OCI-LY7 (cell line): ENCODE measurements at regions not wholly inside any gene's neighbourhood (a gene's known extent, or its start where the extent isn't known, plus 50 kb on each side); places are given as distances from the start of the nearest gene placed in this dataset.

Experiments
- BruUV-seq: library from RNA; stranded (reverse); fragments of 400-500 nt; replicated peaks from 2 replicates; lab custom pipeline; 2021; lab: Mats Ljungman, UMichigan
- CTCF ChIA-PET: fragments of 300-600 bp; sonication (Branson Sonifier 250); formaldehyde crosslinking; loops from one replicate; lab custom pipeline; 2022; ENCODE audit warnings: antibody characterized with exemption; ENCODE audit not compliant: unreplicated experiment; lab: Charles Lee
- POLR2A ChIA-PET: fragments of 300-600 bp; sonication (Branson Sonifier 250); formaldehyde crosslinking; loops from one replicate; lab custom pipeline; 2022; ENCODE audit warnings: antibody characterized with exemption; lab: Charles Lee
- DNase-seq: peaks from one replicate; pipeline ENCODE4 v3.0.0-alpha.2; 2015; ENCODE audit warnings: low spot score
- H2AFZ ChIP-seq: fragments of 200-600 bp; sonication (generic), shearing (Covaris generic); 2 replicates; pipeline ENCODE4 v1.6.1; 2014; ENCODE audit warnings: mild to moderate bottlenecking, antibody characterized with exemption, low read length, moderate library complexity
- H3K27ac ChIP-seq: fragments of 200-600 bp; sonication (generic); 2 replicates; pipeline ENCODE4 v1.5.1; 2014; ENCODE audit warnings: mixed run types, low read depth, mild to moderate bottlenecking, moderate library complexity, low read length, inconsistent platforms; ENCODE audit not compliant: poor library complexity, severe bottlenecking
- H3K36me3 ChIP-seq: fragments of 200-600 bp; sonication (generic); 2 replicates; pipeline ENCODE4 v1.6.1; 2014; ENCODE audit warnings: mild to moderate bottlenecking, antibody characterized with exemption, low read length, moderate library complexity, mixed read lengths; ENCODE audit not compliant: insufficient read depth
- H3K4me1 ChIP-seq: fragments of 200-600 bp; sonication (generic); 2 replicates; pipeline ENCODE4 v1.5.1; 2014; ENCODE audit warnings: mild to moderate bottlenecking, low read length; ENCODE audit not compliant: insufficient read depth, poor library complexity, severe bottlenecking
- H3K4me2 ChIP-seq: fragments of 200-600 bp; sonication (generic); 2 replicates; pipeline ENCODE4 v1.6.1; 2014; ENCODE audit warnings: mild to moderate bottlenecking, low read length
- H3K4me3 ChIP-seq: fragments of 200-600 bp; sonication (generic); 2 replicates; pipeline ENCODE4 v1.5.1; 2014; ENCODE audit warnings: mild to moderate bottlenecking, low read depth, low read length; ENCODE audit not compliant: poor library complexity, severe bottlenecking
- H3K79me2 ChIP-seq: fragments of 200-600 bp; sonication (generic); 2 replicates; pipeline ENCODE4 v1.6.1; 2016; ENCODE audit warnings: low read depth, mild to moderate bottlenecking, low read length, moderate library complexity, mixed read lengths; ENCODE audit not compliant: insufficient read depth
- H3K9me2 ChIP-seq: fragments of 200-600 bp; sonication (generic); 2 replicates; pipeline ENCODE4 v1.6.1; 2016; ENCODE audit warnings: mild to moderate bottlenecking, low read length, mixed read lengths; ENCODE audit not compliant: insufficient read depth
- H3K9me3 ChIP-seq: fragments of 200-600 bp; sonication (generic); 2 replicates; pipeline ENCODE4 v1.6.1; 2014; ENCODE audit warnings: mild to moderate bottlenecking, mixed run types, low read length, mixed read lengths
- H4K20me1 ChIP-seq: fragments of 200-600 bp; sonication (generic); 2 replicates; pipeline ENCODE4 v1.6.1; 2014; ENCODE audit warnings: mild to moderate bottlenecking, antibody characterized with exemption, low read length, moderate library complexity, mixed read lengths; ENCODE audit not compliant: insufficient read depth
- EZH2phosphoT487 ChIP-seq: fragments of 200-600 bp; sonication (generic); IDR thresholded peaks from 2 replicates; pipeline ENCODE4 v1.6.1; 2018; ENCODE audit warnings: low read depth, borderline replicate concordance, mild to moderate bottlenecking, mixed run types, antibody characterized with exemption, low read length, moderate library complexity, mixed read lengths
- intact Hi-C: fragments of 100-400 bp; cut with micrococcal nuclease; formaldehyde crosslinking; loops from one replicate; pipeline ENCODE4 v1.10.0; 2022; ENCODE audit not compliant: unreplicated experiment
- TF ChIP-seq, protein P1 (sequence below): fragments of 200-600 bp; sonication (generic); conservative IDR thresholded peaks from 2 replicates; pipeline ENCODE4 v1.5.1; 2014; ENCODE audit warnings: mild to moderate bottlenecking, antibody characterized with exemption, low read length, moderate library complexity, mixed read lengths

DNA sequence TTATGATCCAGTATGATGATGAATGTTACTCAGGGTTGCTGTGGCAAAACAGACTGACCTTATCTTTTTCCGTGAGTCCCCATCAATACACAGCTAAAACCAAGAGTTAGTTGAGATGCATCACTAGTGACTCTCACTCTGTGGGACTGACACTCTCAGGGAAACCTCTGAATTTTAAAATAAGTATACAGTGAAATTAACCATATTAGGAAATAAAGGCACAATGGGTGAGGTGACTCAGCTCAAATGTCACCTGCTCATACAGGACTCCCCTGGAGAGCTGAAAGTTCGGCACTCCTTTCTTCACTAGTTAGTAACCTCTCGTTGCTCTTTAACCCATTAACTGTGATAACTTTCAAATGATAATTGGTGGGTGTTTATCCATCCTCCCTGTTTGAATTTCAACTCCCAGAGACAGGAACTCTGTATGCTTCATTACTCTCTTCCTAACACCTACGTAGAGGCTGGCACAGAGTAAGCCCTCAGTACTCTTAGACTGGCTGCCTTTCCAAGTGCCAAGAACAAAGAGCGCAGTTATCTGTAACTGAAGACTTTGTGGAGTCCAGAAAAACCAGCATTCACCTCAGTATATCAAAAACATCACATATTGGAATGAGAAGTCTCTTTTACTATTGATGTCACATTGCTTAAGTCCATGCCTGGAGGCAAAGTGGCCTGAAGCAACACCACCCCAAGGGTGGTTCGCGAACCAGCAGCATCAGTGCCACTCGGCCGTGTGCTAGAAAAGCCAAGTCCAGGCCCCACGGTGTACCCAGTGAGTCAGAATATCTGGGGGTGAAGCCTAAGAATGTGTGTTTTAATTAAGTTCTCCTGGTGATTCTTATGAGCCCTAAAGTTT is 91.1 kb downstream of the NIBAN1 start:
- no TSS peak for BruUV-seq
- DNase-seq: no peak
- POLR2A ChIA-PET: no interaction called here

DNA sequence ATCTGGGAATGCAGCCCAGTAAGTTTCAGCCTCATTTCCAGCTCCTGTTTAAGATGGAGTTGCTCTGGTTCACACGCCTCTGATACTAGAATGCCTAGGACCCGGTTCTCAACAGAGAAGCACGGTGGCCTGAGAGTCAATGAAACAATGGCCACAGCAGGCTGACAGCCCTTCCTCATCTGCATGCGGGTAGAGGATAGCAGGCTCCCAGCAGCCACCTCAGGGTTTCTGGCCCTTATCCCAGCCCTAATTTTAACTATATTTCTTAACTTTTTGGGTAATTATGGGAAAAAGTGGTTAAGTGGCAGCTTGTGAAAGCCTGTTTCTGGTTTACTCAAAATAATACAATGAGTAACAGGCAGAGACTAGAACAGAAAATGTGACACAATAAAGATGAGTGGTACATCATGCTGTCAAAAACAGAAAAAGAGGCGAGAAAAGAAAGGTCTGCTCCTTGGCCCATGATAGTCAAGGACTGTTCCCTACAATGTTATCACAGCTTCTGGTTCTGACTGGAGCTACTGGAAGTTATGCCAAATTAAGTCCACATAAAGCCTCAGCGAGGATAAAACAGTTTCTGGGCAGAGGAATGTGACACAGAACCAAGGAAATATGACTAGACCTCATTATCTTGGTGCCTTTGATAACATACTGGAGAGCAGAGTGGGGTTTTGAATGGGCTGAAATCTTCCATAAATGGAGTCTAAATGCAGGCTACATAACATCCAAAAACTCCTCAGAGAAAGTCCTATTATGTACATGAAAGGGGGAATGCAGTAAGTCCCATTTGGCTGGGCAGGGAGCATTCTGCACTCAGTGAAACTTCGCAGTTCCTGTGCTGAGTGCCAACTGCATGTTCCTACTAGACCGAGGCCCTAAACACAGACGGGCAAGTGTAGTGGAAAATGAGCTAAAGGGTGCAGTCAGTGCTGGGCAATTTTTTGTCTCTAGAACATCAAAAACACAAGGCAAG is 92.1 kb downstream of the NIBAN1 start:
- Histone ChIP-seq H3K9me3 (no peaks in the 10 kb centered on the region), H3K9me2 (no peaks in the 10 kb centered on the region), H4K20me1 (no peaks in the 10 kb centered on the region), H3K36me3 (no peaks in the 10 kb centered on the region), H3K4me3 (no peak overlapping the region), H3K4me1 (no peaks in the 10 kb centered on the region), H3K79me2 (no peaks in the 10 kb centered on the region), H3K27ac (no peak overlapping the region), H3K4me2 (no peak overlapping the region), H2AFZ (no peak overlapping the region)
- POLR2A ChIA-PET: no interaction called here
- intact Hi-C loops: no loop called here
- CTCF ChIA-PET: interaction anchor here (0.6 kb wide), 1 partner anchor 229 kb away, joined by 3 read pairs; no protein-coding TSS in a partner anchor
- no peak for DNase-seq
- no TSS peak for BruUV-seq
- TF ChIP-seq EZH2phosphoT487: no peak

More for the DNA sequence above, 91.1 kb downstream of the NIBAN1 start:
- intact Hi-C loops: no loop called here
- Histone ChIP-seq H3K4me3 (no peak overlapping the region), H3K36me3 (no peaks in the 10 kb centered on the region), H2AFZ (no peak overlapping the region), H3K4me2 (no peak overlapping the region), H3K9me2 (no peaks in the 10 kb centered on the region), H3K9me3 (no peaks in the 10 kb centered on the region), H3K4me1 (no peaks in the 10 kb centered on the region), H4K20me1 (no peaks in the 10 kb centered on the region), H3K79me2 (no peaks in the 10 kb centered on the region), H3K27ac (no peak overlapping the region)
- CTCF ChIA-PET: interaction anchor here (0.6 kb wide), 1 partner anchor 230 kb away, joined by 3 read pairs; no protein-coding TSS in a partner anchor
- TF ChIP-seq, protein P1, sequence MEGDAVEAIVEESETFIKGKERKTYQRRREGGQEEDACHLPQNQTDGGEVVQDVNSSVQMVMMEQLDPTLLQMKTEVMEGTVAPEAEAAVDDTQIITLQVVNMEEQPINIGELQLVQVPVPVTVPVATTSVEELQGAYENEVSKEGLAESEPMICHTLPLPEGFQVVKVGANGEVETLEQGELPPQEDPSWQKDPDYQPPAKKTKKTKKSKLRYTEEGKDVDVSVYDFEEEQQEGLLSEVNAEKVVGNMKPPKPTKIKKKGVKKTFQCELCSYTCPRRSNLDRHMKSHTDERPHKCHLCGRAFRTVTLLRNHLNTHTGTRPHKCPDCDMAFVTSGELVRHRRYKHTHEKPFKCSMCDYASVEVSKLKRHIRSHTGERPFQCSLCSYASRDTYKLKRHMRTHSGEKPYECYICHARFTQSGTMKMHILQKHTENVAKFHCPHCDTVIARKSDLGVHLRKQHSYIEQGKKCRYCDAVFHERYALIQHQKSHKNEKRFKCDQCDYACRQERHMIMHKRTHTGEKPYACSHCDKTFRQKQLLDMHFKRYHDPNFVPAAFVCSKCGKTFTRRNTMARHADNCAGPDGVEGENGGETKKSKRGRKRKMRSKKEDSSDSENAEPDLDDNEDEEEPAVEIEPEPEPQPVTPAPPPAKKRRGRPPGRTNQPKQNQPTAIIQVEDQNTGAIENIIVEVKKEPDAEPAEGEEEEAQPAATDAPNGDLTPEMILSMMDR: no peak
- no peak for TF ChIP-seq EZH2phosphoT487

DNA sequence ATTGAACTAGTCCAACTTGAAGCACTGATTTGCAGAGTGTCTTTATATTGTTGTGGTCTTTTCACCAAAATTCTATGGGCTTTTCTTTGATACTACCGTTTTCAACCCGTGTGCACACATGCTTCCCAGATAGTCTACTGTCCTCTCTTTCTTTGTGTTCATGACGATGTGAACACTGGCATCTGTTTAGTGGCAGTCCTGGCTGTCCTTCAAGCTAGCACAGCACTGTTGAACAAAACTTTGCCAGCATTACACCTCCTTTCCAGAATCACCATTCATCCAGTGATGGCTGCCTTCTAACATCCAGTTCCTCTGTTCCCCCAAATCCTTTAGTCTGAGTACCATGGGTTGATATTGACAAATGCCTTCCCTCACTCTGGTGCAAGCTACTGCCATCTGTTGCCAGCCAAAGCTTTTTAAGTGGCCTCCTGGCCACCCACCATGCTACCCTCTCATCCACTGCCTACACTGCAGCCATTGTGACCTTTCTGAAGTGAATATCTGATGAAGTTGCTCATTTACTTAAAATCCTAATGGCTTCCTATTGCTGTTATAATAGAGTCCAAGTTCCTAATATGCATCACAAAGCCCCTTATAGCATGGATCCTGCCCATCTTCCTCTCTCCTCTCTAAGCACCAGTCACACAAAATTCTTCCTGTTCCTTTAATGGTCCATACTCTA is 94.3 kb downstream of the NIBAN1 start:
- H3K79me2 ChIP-seq: no peaks in the 10 kb centered on the region
- TF ChIP-seq EZH2phosphoT487: no peak
- TF ChIP-seq, protein P1: no peak
- intact Hi-C loops: no loop called here
- H2AFZ ChIP-seq: no peak overlapping the region
- no peaks in the 10 kb centered on the region for H4K20me1 ChIP-seq
- ChIA-PET CTCF (no interaction called here), POLR2A (interaction anchor here (0.6 kb wide), 1 partner anchor 24 kb away, joined by 3 read pairs; no protein-coding TSS in a partner anchor)
- no TSS peak for BruUV-seq
- H3K4me3 ChIP-seq: no peak overlapping the region
- no peak overlapping the region for H3K4me2 ChIP-seq
- DNase-seq: no peak
- no peaks in the 10 kb centered on the region for H3K4me1 ChIP-seq
- H3K9me2 ChIP-seq: no peaks in the 10 kb centered on the region
- no peak overlapping the region for H3K27ac ChIP-seq
- no peaks in the 10 kb centered on the region for H3K36me3 ChIP-seq
- no peaks in the 10 kb centered on the region for H3K9me3 ChIP-seq
